Heart right ventricle (tissue), 16 donors: ENCODE measurements at regions not wholly inside any gene's neighbourhood (a gene's known extent, or its start where the extent isn't known, plus 50 kb on each side); places are given as distances from the start of the nearest gene placed in this dataset.

Experiments used
- ATAC-seq, 8 donors: fragments of 200-7000 bp; cut with Tn5 transposase; one replicate each; pipeline ENCODE4 v1.9.1; 2020; ENCODE audit warnings: mild to moderate bottlenecking in 8 of 8, moderate library complexity in 8 of 8, moderate number of reproducible peaks in 1 of 8
- DNase-seq, 2 donors: peaks; one replicate each; pipeline ENCODE4 v3.0.0-alpha.2; 2020
- H3K27ac ChIP-seq, 10 donors: fragments of 200-600 bp; sonication (generic) in 2 of 10; one replicate each; pipeline versions ENCODE4 v1.5.0 to v1.8.0; 2020 to 2022; ENCODE audit warnings: mild to moderate bottlenecking in 3 of 10
- H3K27me3 ChIP-seq, 7 donors: fragments of 200-600 bp; one replicate each; pipeline ENCODE4 v1.8.0; 2021 to 2022; ENCODE audit warnings: mild to moderate bottlenecking in 2 of 7
- H3K36me3 ChIP-seq, 9 donors: fragments of 200-600 bp; sonication (generic) in 1 of 9; one replicate each; pipeline versions ENCODE4 v1.5.0 to v1.8.0; 2020 to 2022; ENCODE audit warnings: mild to moderate bottlenecking in 2 of 9
- H3K4me1 ChIP-seq, 9 donors: fragments of 200-600 bp; sonication (generic) in 1 of 9; one replicate each; pipeline versions ENCODE4 v1.5.0 to v1.8.0; 2020 to 2022; ENCODE audit warnings: mild to moderate bottlenecking in 4 of 9
- H3K4me3 ChIP-seq, 10 donors: fragments of 200-600 bp; sonication (generic) in 2 of 10; one replicate each; pipeline versions ENCODE4 v1.5.0 to v1.8.0; 2020 to 2022; ENCODE audit warnings: mild to moderate bottlenecking in 7 of 10, moderate library complexity in 2 of 10
- H3K9me3 ChIP-seq, 11 donors: fragments of 200-600 bp in 10 of 11; sonication (generic) in 2 of 11; one replicate each; pipeline versions ENCODE4 v1.5.0 to v1.8.0; 2013 to 2022; ENCODE audit warnings: mild to moderate bottlenecking in 2 of 11, control low read depth in 1 of 11, moderate library complexity in 1 of 11
- WGBS, 2 donors: extraction: QIAGEN DNeasy Blood & Tissue Kit; methylation state at CpG; one replicate each; pipeline ENCODE4 v1.1.7; 2013; ENCODE audit warnings: inconsistent platforms in 1 of 2; 5-methylcytosine and 5-hydroxymethylcytosine counted together
- intact Hi-C, 10 donors: fragments of 100-400 bp; cut with DNase I; formaldehyde crosslinking; loops; one replicate each; pipeline versions ENCODE4 v1.11.1 to v1.14.2; 2022
- TF ChIP-seq, protein P1 (sequence below), 9 donors: fragments of 200-600 bp; sonication (generic) in 2 of 9; IDR thresholded peaks; one replicate each; pipeline versions ENCODE4 v1.5.0 to v1.8.0; 2021 to 2022; ENCODE audit warnings: antibody characterized with exemption in 9 of 9, mild to moderate bottlenecking in 5 of 9, moderate library complexity in 1 of 9
- donor health status: Arrhythmogenic right ventricular cardiomyopathy.
- donor health status: ischemic (EF 13 %, LVEDD 7.1; RV severe dilation, severe dysfunction).
- donor health status: healthy with polysubstance abuse.
- donor health status: DM: no; HTN: yes; CAD: no.
- donor health status: DM: no; HTN: no; CAD: no.
- donor health status: ischemic (EF 25% LVEDD 6.9; RV normal size, moderate dysfunction).
- donor health status: ischemic (EF 25% LVEDD 5.7; RV mildly dilated, moderate dysfunction).
- donor health status: healthy.
- donor health status: DM: yes; HTN: yes; CAD: no.
- donor health status: Ischemic cardiomyopathy.
- donor health status: ischemic (EF 35%, LVEDD 5.7; RV mildly dilated, moderate dysfunction).
- donor health status: nonischemic (EF 11% LVEDD 7.7; RV severe dilation, severe dysfunction).
- donor health status: DM: yes; HTN: yes; CAD: no.
- donor health status: PGD.
- donor health status: ischemic (EF 29% LVEDD 5.4; RV normal size, mild dysfunction).
- donor health status: nonischemic (EF 23%, LVEDD 6.1; RV moderate dilation, normal function).

DNA sequence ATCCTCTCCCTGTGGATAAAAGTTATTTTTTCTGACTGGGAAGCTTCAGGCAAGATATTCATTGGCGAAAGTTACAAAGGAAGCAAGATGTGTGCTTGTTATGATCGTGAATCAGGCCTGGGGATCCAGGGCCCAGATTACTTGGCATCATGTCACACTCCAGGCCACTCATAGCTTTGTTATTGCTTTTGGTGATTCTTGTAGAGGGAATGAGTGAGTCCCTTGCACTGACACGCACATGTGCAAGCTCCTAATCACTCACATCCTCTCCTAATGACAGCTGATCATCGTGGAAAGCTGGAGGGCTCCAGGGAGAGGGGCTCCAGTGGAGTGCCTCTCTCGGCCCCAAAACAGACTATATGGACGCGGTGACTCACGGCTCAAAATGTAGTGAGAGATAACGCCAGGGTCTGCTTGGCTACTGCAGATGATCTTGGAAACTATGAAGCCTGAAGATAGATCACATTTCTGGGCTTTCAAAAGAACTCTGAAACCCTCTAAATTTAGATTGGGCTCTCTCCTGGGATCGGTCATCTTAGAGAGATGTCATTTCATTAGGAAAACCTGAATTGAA, 481.1 kb upstream of the USP24 start:
- Histone ChIP-seq H3K9me3 (no peaks in the 10 kb centered on the region), H3K27me3 (no peaks in the 10 kb centered on the region), H3K4me1 (peaks cover 0 to 28% (median 11%) of the 10 kb centered on the region in 9 donors), H3K4me3 (no peak overlapping the region), H3K27ac (peak overlapping the region in 6 of 10 donors; percentile 33 to 58 (median 46)), H3K36me3 (no peaks in the 10 kb centered on the region)
- TF ChIP-seq, protein P1, sequence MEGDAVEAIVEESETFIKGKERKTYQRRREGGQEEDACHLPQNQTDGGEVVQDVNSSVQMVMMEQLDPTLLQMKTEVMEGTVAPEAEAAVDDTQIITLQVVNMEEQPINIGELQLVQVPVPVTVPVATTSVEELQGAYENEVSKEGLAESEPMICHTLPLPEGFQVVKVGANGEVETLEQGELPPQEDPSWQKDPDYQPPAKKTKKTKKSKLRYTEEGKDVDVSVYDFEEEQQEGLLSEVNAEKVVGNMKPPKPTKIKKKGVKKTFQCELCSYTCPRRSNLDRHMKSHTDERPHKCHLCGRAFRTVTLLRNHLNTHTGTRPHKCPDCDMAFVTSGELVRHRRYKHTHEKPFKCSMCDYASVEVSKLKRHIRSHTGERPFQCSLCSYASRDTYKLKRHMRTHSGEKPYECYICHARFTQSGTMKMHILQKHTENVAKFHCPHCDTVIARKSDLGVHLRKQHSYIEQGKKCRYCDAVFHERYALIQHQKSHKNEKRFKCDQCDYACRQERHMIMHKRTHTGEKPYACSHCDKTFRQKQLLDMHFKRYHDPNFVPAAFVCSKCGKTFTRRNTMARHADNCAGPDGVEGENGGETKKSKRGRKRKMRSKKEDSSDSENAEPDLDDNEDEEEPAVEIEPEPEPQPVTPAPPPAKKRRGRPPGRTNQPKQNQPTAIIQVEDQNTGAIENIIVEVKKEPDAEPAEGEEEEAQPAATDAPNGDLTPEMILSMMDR (IDR thresholded peaks at IDR 0.05), result no peak
- intact Hi-C loops, result no loop called here
- WGBS, 2 donors, result 56 to 57% methylated on average over 10 of the region's 10 CpGs
- ATAC-seq (peak in 7 of 8 donors; percentile 42 to 74 (median 59)), DNase-seq (no peak)

DNA sequence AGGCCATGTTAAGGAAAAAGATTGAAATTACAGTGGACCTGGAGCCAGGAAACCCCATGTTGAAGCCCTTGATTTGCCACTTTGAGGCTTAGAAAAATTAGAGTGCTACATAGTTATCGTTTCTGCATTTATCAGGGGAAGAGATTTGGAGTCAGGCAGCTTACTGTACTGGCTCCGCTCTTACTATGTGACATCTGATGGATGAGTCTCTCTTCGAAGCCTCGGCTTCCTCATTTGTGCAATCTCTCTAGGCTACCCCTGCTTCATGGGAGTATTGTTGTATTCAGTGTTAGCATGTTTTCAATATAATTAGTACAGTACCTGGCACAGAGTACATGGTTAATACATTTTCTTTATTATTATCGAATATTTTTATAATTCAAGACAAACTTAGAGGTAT, 480.4 kb upstream of the USP24 start:
- intact Hi-C loops, result no loop called here
- TF ChIP-seq, protein P1 (IDR thresholded peaks at IDR 0.05), result no peak
- Histone ChIP-seq H3K27me3 (no peaks in the 10 kb centered on the region), H3K36me3 (no peaks in the 10 kb centered on the region), H3K9me3 (no peaks in the 10 kb centered on the region), H3K4me1 (peaks cover 0 to 28% (median 11%) of the 10 kb centered on the region in 9 donors), H3K4me3 (no peak overlapping the region), H3K27ac (peak overlapping the region in 5 of 10 donors; percentile 1 to 48 (median 39))
- no peak for DNase-seq
- no peak for ATAC-seq
- 80 to 84% methylated on average over 5 of the region's 5 CpGs for WGBS, 2 donors

DNA sequence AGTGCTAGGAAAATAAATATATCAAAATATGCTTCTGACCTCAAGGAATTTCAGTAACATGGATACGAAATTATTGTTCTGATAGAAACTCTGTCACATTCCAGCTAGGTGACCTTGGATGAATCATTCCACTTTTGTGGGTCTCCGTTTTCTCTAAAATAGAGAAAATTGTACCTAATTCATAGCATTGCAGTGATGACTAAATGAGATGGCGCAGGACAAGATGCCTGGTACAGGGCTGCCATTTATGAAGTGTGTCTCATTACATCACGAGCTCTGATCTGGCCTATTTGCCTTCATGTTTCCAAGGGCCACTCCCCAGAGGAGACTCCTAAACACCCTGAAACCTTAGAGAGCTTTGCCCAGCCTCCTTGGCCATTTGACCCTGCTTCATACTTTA, 480.0 kb upstream of the USP24 start:
- Histone ChIP-seq H3K27me3 (no peaks in the 10 kb centered on the region), H3K4me1 (peaks cover 0 to 28% (median 11%) of the 10 kb centered on the region in 9 donors), H3K4me3 (no peak overlapping the region), H3K36me3 (no peaks in the 10 kb centered on the region), H3K9me3 (no peaks in the 10 kb centered on the region), H3K27ac (peak overlapping the region in 2 of 10 donors; percentile 1 to 39)
- intact Hi-C loops, result no loop called here
- TF ChIP-seq, protein P1 (IDR thresholded peaks at IDR 0.05), result no peak
- ATAC-seq (no peak), DNase-seq (no peak)
- WGBS, 2 donors, result 96 to 99% methylated on average over 4 of the region's 4 CpGs

DNA sequence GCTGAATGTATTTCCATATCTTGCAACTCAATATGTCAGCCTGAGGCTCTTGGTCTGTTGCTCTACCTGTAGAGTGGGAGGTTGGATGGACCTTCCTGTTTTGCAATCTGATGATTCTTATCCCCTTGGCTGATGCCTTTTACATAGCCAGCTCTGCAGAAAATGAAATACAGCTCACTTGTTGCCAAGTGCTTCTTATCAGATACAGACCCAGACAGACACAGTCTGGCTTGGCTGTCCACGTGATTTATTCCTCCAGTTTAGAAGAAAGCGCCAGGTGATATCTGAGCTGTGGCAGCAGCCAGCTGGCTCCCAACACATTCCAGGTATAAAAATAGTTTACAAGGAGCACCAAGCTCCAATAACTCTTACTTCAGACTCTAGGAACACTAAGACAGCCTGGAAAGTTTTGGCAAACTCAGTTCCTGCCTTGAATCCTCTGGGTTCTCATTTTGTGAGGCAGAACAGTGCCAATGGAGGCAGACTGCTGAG, 479.2 kb upstream of the USP24 start:
- peaks cover 0 to 28% (median 11%) of the 10 kb centered on the region in 9 donors for H3K4me1 ChIP-seq
- intact Hi-C loops, result no loop called here
- no peaks in the 10 kb centered on the region for H3K36me3 ChIP-seq
- H3K9me3 ChIP-seq, result no peaks in the 10 kb centered on the region
- DNase-seq (no peak), ATAC-seq (peak in 2 of 8 donors; percentile 13 to 55)
- no peak overlapping the region for H3K27ac ChIP-seq
- H3K27me3 ChIP-seq, result no peaks in the 10 kb centered on the region
- TF ChIP-seq, protein P1 (IDR thresholded peaks at IDR 0.05), result no peak
- 26% methylated on average over 2 of the region's 2 CpGs for WGBS, 2 donors
- H3K4me3 ChIP-seq, result no peak overlapping the region
